ENCODE measurements at regions not wholly inside any gene's neighbourhood (a gene's known extent, or its start where the extent isn't known, plus 50 kb on each side); places are given as distances from the start of the nearest gene placed in this dataset.

DNA sequence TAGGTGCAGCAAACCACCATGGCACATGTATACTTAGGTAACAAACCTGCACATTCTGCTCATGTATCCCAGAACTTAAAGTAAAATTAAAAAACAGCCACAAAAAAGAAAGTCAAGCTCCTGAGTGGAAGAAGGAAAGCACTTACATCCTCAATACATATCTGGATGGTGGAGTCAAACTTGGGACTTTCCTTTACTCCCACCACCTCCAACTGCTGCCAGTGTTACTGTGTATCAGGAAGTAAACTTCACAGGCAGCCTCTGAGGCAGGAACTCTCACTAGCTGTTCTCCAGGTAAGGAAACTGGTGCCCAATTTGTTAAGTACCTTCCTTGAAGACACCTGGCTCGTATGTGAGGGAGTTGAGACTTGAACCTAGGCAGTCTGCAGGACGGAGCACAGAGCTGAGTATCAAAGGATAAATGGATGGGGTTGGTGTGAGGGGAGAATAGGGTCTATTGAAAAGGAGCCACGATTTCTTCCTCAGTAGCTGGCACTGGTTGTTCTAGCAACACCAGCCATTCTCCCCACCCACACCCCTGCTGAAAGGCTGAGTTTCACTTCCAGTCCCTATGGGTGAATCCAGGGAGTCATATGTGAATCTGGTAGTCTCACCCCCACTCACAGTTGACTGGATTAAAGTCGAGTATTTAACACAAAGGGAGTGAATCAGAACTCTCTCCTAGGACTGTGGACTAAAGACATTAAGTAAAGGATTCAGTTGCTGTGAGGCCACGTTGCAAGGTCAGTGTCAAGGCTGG, 50.0 kb upstream of the GPR39 start:
- H3K9me3 Mint-ChIP-seq: peaks cover 26% of the 10 kb centered on the region
- DNase-seq: no peak
- TF ChIP-seq, protein P1, sequence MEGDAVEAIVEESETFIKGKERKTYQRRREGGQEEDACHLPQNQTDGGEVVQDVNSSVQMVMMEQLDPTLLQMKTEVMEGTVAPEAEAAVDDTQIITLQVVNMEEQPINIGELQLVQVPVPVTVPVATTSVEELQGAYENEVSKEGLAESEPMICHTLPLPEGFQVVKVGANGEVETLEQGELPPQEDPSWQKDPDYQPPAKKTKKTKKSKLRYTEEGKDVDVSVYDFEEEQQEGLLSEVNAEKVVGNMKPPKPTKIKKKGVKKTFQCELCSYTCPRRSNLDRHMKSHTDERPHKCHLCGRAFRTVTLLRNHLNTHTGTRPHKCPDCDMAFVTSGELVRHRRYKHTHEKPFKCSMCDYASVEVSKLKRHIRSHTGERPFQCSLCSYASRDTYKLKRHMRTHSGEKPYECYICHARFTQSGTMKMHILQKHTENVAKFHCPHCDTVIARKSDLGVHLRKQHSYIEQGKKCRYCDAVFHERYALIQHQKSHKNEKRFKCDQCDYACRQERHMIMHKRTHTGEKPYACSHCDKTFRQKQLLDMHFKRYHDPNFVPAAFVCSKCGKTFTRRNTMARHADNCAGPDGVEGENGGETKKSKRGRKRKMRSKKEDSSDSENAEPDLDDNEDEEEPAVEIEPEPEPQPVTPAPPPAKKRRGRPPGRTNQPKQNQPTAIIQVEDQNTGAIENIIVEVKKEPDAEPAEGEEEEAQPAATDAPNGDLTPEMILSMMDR (IDR thresholded peaks at IDR 0.05): no peak
- no peaks in the 10 kb centered on the region for H3K4me1 Mint-ChIP-seq
- H3K4me3 Mint-ChIP-seq: no peak overlapping the region
- no peak overlapping the region for H3K27ac Mint-ChIP-seq
- H3K27me3 Mint-ChIP-seq (ENCODE audit: low read depth, poor library complexity): peaks cover 25% of the 10 kb centered on the region
- no peaks in the 10 kb centered on the region for H3K36me3 Mint-ChIP-seq (ENCODE audit: low read depth)
